Ectodermal cell (in vitro differentiated cells): ENCODE measurements at regions not wholly inside any gene's neighbourhood (a gene's known extent, or its start where the extent isn't known, plus 50 kb on each side); places are given as distances from the start of the nearest gene placed in this dataset.

Experiments
- H3K27ac ChIP-seq: 2 replicates; pipeline ENCODE4 v1.7.0; 2013; ENCODE audit warnings: mild to moderate bottlenecking, low read depth, low read length; ENCODE audit not compliant: insufficient read depth, poor library complexity, severe bottlenecking
- H3K27me3 ChIP-seq: 2 replicates; pipeline ENCODE4 v1.7.0; 2013; ENCODE audit warnings: mild to moderate bottlenecking, low read length; ENCODE audit not compliant: insufficient read depth, control insufficient read depth, poor library complexity, severe bottlenecking
- H3K36me3 ChIP-seq: one replicate; pipeline ENCODE4 v1.7.0; 2013; ENCODE audit warnings: low read length; ENCODE audit not compliant: control insufficient read depth, insufficient read depth
- H3K4me1 ChIP-seq: one replicate; pipeline ENCODE4 v1.7.0; 2013; ENCODE audit warnings: low read length; ENCODE audit not compliant: control insufficient read depth, insufficient read depth
- H3K4me3 ChIP-seq: 2 replicates; pipeline ENCODE4 v1.7.0; 2013; ENCODE audit warnings: low read depth, low read length, control low read depth; ENCODE audit not compliant: insufficient read depth
- H3K9me3 ChIP-seq: 2 replicates; pipeline ENCODE4 v1.7.0; 2013; ENCODE audit warnings: mild to moderate bottlenecking, low read length, moderate library complexity; ENCODE audit not compliant: control insufficient read depth
- WGBS, 2 experiments: methylation state at CpG; one replicate each; pipeline ENCODE4 v1.1.7; 2013; ENCODE audit warnings: missing lambda C conversion rate in 2 of 2; 5-methylcytosine and 5-hydroxymethylcytosine counted together

- no peak overlapping the region for H3K27ac ChIP-seq
- H3K27me3 ChIP-seq, result no peaks in the 10 kb centered on the region
- no peak overlapping the region for H3K4me3 ChIP-seq
- no peaks in the 10 kb centered on the region for H3K9me3 ChIP-seq
- no peaks in the 10 kb centered on the region for H3K36me3 ChIP-seq
- no peaks in the 10 kb centered on the region for H3K4me1 ChIP-seq
- WGBS, 2 experiments, result 86 to 89% methylated on average over 8 of the region's 8 CpGs
Measured at GRCh38 chr7:68429411-68430117, 1168.7 kb upstream of the AUTS2 start.

GRCh38 chr7:68432585-68432984 is 1165.7 kb upstream of the AUTS2 start:
- WGBS, 2 experiments, result 94 to 96% methylated on average over 4 of the region's 4 CpGs
- H3K27me3 ChIP-seq, result no peaks in the 10 kb centered on the region
- no peaks in the 10 kb centered on the region for H3K36me3 ChIP-seq
- no peak overlapping the region for H3K4me3 ChIP-seq
- peaks cover 5% of the 10 kb centered on the region for H3K4me1 ChIP-seq
- no peak overlapping the region for H3K27ac ChIP-seq
- no peaks in the 10 kb centered on the region for H3K9me3 ChIP-seq

- no peak overlapping the region for H3K4me3 ChIP-seq
- no peaks in the 10 kb centered on the region for H3K36me3 ChIP-seq
- H3K27me3 ChIP-seq, result no peaks in the 10 kb centered on the region
- no peaks in the 10 kb centered on the region for H3K9me3 ChIP-seq
- 94 to 96% methylated on average over 3 to 4 of the region's 5 CpGs for WGBS, 2 experiments
- peaks cover 5% of the 10 kb centered on the region for H3K4me1 ChIP-seq
- H3K27ac ChIP-seq, result no peak overlapping the region
Measured at GRCh38 chr7:68433462-68434070, 1164.7 kb upstream of the AUTS2 start.

- Histone ChIP-seq H3K4me3 (no peak overlapping the region), H3K27ac (no peak overlapping the region), H3K9me3 (no peaks in the 10 kb centered on the region), H3K27me3 (no peaks in the 10 kb centered on the region), H3K36me3 (no peaks in the 10 kb centered on the region), H3K4me1 (peaks cover 5% of the 10 kb centered on the region)
- 78 to 83% methylated on average over 13 of the region's 13 CpGs for WGBS, 2 experiments
Measured at GRCh38 chr7:68434857-68435256, 1163.4 kb upstream of the AUTS2 start.

- Histone ChIP-seq H3K4me3 (no peak overlapping the region), H3K36me3 (no peaks in the 10 kb centered on the region), H3K27me3 (no peaks in the 10 kb centered on the region), H3K4me1 (peaks cover 5% of the 10 kb centered on the region), H3K9me3 (no peaks in the 10 kb centered on the region), H3K27ac (no peak overlapping the region)
- WGBS, 2 experiments, result 90% methylated on average over 2 of the region's 2 CpGs; no CpG with 5 or more reads in 1 of the 2 experiments
Measured at GRCh38 chr7:68438016-68438415, 1160.3 kb upstream of the AUTS2 start.

GRCh38 chr7:68438811-68439210 is 1159.5 kb upstream of the AUTS2 start:
- Histone ChIP-seq H3K4me1 (peaks cover 5% of the 10 kb centered on the region), H3K36me3 (no peaks in the 10 kb centered on the region), H3K9me3 (no peaks in the 10 kb centered on the region), H3K27ac (no peak overlapping the region), H3K4me3 (no peak overlapping the region), H3K27me3 (no peaks in the 10 kb centered on the region)

GRCh38 chr7:68439897-68440296 is 1158.4 kb upstream of the AUTS2 start:
- H3K4me3 ChIP-seq, result no peak overlapping the region
- H3K9me3 ChIP-seq, result no peaks in the 10 kb centered on the region
- H3K4me1 ChIP-seq, result peaks cover 5% of the 10 kb centered on the region
- H3K27ac ChIP-seq, result no peak overlapping the region
- no peaks in the 10 kb centered on the region for H3K36me3 ChIP-seq
- WGBS, 2 experiments, result 93 to 100% methylated on average over 1 of the region's 1 CpG
- no peaks in the 10 kb centered on the region for H3K27me3 ChIP-seq

GRCh38 chr7:68440866-68441265 is 1157.4 kb upstream of the AUTS2 start:
- no peak overlapping the region for H3K27ac ChIP-seq
- H3K4me3 ChIP-seq, result no peak overlapping the region
- H3K4me1 ChIP-seq, result no peaks in the 10 kb centered on the region
- no peaks in the 10 kb centered on the region for H3K36me3 ChIP-seq
- 92 to 93% methylated on average over 6 of the region's 6 CpGs for WGBS, 2 experiments
- no peaks in the 10 kb centered on the region for H3K9me3 ChIP-seq
- H3K27me3 ChIP-seq, result no peaks in the 10 kb centered on the region

- no peaks in the 10 kb centered on the region for H3K9me3 ChIP-seq
- no peaks in the 10 kb centered on the region for H3K36me3 ChIP-seq
- no peak overlapping the region for H3K4me3 ChIP-seq
- H3K4me1 ChIP-seq, result no peaks in the 10 kb centered on the region
- WGBS, 2 experiments, result 96 to 97% methylated on average over 7 to 8 of the region's 8 CpGs
- H3K27ac ChIP-seq, result no peak overlapping the region
- H3K27me3 ChIP-seq, result no peaks in the 10 kb centered on the region
Measured at GRCh38 chr7:68441645-68442044, 1156.6 kb upstream of the AUTS2 start.

GRCh38 chr7:68442931-68443631 is 1155.2 kb upstream of the AUTS2 start:
- 96 to 97% methylated on average over 6 of the region's 6 CpGs for WGBS, 2 experiments
- Histone ChIP-seq H3K4me1 (no peaks in the 10 kb centered on the region), H3K27me3 (no peaks in the 10 kb centered on the region), H3K9me3 (no peaks in the 10 kb centered on the region), H3K4me3 (no peak overlapping the region), H3K36me3 (no peaks in the 10 kb centered on the region), H3K27ac (no peak overlapping the region)
